ENCODE measurements at regions not wholly inside any gene's neighbourhood (a gene's known extent, or its start where the extent isn't known, plus 50 kb on each side); places are given as distances from the start of the nearest gene placed in this dataset.

DNA sequence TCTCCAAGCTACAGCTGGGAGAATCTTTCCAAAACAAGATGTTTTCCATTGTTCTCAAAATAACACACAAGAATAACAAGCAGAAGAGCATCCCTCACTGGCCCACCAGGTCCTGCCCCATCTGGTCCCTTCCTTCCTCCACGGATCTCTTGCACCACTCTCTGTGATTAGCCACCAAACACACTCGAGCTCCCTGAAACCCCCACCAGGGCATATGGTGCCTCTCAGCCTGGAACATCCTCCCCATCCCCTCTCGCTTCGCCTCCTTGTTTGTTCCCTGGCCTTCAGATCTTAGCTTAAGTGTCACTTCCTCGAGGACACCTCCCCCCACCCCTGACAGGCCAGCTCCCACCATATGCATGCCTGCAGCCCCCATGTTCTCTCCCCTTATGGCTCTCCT, 496.6 kb upstream of the PROK2 start:
- Histone ChIP-seq H3K9me3 (ENCODE audit: severe bottlenecking) (no peaks in the 10 kb centered on the region), H3K36me3 (ENCODE audit: low read depth) (no peaks in the 10 kb centered on the region), H3K27ac (ENCODE audit: poor library complexity, severe bottlenecking) (no peak overlapping the region), H3K4me1 (ENCODE audit: insufficient read depth, poor library complexity, severe bottlenecking) (no peaks in the 10 kb centered on the region), H3K4me3 (ENCODE audit: severe bottlenecking) (no peak overlapping the region), H3K27me3 (ENCODE audit: insufficient read depth, poor library complexity, severe bottlenecking) (no peaks in the 10 kb centered on the region)
- ATAC-seq (ENCODE audit: low read depth): no peak
- no peak for DNase-seq (ENCODE audit: low spot score)
- TF ChIP-seq, protein P1, sequence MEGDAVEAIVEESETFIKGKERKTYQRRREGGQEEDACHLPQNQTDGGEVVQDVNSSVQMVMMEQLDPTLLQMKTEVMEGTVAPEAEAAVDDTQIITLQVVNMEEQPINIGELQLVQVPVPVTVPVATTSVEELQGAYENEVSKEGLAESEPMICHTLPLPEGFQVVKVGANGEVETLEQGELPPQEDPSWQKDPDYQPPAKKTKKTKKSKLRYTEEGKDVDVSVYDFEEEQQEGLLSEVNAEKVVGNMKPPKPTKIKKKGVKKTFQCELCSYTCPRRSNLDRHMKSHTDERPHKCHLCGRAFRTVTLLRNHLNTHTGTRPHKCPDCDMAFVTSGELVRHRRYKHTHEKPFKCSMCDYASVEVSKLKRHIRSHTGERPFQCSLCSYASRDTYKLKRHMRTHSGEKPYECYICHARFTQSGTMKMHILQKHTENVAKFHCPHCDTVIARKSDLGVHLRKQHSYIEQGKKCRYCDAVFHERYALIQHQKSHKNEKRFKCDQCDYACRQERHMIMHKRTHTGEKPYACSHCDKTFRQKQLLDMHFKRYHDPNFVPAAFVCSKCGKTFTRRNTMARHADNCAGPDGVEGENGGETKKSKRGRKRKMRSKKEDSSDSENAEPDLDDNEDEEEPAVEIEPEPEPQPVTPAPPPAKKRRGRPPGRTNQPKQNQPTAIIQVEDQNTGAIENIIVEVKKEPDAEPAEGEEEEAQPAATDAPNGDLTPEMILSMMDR (IDR thresholded peaks at IDR 0.05; ENCODE audit: poor library complexity, severe bottlenecking): no peak

DNA sequence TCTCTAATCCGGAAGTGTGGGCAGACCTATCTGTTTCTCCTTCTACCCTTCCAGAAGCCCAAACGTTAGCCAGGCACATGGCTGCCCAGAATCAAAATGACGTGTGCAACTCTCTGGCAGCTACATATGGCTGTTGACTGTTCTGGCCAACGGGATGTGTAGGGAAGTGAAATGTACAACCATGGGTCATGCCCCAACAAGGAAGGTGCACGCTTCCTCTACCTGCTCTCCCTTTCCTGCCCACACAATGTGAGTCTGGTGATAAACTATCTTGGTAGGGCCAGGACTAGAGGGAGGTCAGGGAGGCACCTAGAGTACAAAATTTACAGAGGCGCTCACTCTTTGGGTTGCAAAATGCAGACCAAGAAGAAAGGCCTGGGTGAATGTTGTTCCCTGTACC, 495.9 kb upstream of the PROK2 start:
- Histone ChIP-seq H3K36me3 (ENCODE audit: low read depth) (no peaks in the 10 kb centered on the region), H3K9me3 (ENCODE audit: severe bottlenecking) (no peaks in the 10 kb centered on the region), H3K27me3 (ENCODE audit: insufficient read depth, poor library complexity, severe bottlenecking) (no peaks in the 10 kb centered on the region), H3K4me3 (ENCODE audit: severe bottlenecking) (no peak overlapping the region), H3K27ac (ENCODE audit: poor library complexity, severe bottlenecking) (no peak overlapping the region), H3K4me1 (ENCODE audit: insufficient read depth, poor library complexity, severe bottlenecking) (no peaks in the 10 kb centered on the region)
- no peak for ATAC-seq (ENCODE audit: low read depth)
- DNase-seq (ENCODE audit: low spot score): no peak
- TF ChIP-seq, protein P1 (IDR thresholded peaks at IDR 0.05; ENCODE audit: poor library complexity, severe bottlenecking): no peak

DNA sequence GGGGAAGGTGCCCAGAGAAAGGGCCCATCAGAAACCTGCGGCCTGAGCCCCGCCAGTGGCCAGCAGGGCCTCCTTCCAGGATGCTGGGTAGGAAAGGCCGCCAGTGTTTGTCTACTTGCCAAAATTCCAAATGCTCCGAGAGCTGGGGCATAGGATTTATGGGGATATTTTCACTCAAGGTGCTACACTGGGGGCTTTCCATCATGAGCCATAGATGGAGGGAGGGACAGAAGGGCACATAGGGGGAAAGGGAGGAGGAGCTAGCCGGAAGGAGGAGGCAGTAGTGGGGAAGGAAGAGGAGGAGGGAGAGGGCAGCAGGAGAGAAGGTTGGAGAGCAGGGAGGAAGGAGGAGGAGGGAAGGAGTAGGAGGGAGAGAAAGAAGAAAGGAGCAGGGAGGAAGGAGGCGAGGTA, 494.7 kb upstream of the PROK2 start:
- TF ChIP-seq, protein P1 (IDR thresholded peaks at IDR 0.05; ENCODE audit: poor library complexity, severe bottlenecking): no peak

DNA sequence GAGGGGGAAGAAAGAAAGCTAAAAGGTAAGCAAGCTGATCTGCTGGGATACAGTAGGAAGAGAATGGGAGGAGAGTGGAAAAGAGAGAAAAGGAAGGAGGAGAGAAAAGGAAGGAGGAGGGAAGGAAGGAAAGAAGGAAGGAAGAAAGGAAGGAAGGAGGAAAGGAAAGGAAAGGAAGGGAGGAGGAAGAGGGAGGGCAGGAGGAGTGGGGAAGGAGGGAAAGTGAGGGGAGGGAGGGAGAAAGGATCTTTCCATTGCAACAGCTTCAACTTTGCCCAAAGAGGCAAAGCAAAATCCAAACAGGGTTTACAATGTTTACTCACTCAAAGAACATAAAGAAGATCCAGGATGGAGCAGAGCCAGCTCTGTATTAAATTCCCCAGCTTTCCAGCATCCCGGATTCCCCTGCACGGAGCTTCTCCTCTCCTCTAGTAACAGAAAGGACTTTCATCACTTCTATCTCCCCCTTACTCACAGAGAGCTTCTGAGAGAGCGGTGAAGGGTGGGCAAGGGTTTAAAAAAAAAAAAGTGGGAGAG, 494.2 kb upstream of the PROK2 start:
- no peak for DNase-seq (ENCODE audit: low spot score)
- Histone ChIP-seq H3K4me1 (ENCODE audit: insufficient read depth, poor library complexity, severe bottlenecking) (no peaks in the 10 kb centered on the region), H3K27me3 (ENCODE audit: insufficient read depth, poor library complexity, severe bottlenecking) (no peaks in the 10 kb centered on the region), H3K4me3 (ENCODE audit: severe bottlenecking) (no peak overlapping the region), H3K27ac (ENCODE audit: poor library complexity, severe bottlenecking) (no peak overlapping the region), H3K9me3 (ENCODE audit: severe bottlenecking) (no peaks in the 10 kb centered on the region), H3K36me3 (ENCODE audit: low read depth) (no peaks in the 10 kb centered on the region)
- TF ChIP-seq, protein P1 (IDR thresholded peaks at IDR 0.05; ENCODE audit: poor library complexity, severe bottlenecking): no peak
- no peak for ATAC-seq (ENCODE audit: low read depth)

More for the DNA sequence above, 494.7 kb upstream of the PROK2 start:
- Histone ChIP-seq H3K27me3 (ENCODE audit: insufficient read depth, poor library complexity, severe bottlenecking) (no peaks in the 10 kb centered on the region), H3K36me3 (ENCODE audit: low read depth) (no peaks in the 10 kb centered on the region), H3K4me1 (ENCODE audit: insufficient read depth, poor library complexity, severe bottlenecking) (no peaks in the 10 kb centered on the region), H3K27ac (ENCODE audit: poor library complexity, severe bottlenecking) (no peak overlapping the region), H3K9me3 (ENCODE audit: severe bottlenecking) (no peaks in the 10 kb centered on the region), H3K4me3 (ENCODE audit: severe bottlenecking) (no peak overlapping the region)
- ATAC-seq (ENCODE audit: low read depth): no peak
- no peak for DNase-seq (ENCODE audit: low spot score)

DNA sequence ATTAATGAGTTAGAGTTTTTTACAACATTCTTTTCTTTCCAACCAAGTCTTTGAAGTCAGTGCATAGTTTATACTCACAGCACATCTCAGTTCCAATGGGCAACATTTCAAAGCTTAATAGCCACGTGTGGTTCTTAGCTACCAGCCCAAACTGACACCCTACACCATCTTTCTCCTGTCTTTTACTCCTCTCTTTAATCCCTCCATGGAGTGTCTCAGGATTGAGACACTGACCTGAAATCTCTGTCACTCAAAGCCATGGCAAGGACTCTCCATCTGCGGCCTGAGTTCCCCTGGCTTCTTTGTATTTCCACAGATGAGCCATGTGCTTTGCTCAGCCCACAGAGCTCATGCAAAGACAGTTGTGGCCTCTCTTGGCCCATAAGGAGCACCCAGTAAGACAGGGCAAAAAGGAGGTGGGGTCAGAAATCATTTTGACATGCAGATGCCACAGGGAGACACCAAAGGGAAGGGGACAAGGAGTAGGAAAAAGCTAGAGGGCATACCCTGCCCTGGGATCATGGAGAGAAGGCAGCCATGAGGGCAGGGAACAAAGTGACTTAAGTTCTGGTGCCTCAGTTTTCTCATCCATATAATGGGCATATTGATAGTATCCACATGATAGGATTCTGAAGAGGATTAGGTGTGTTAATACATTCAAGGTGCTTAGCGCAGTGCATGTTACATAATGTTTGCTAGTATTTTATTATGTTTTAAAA, 493.6 kb upstream of the PROK2 start:
- DNase-seq (ENCODE audit: low spot score): no peak

More for the DNA sequence above, 493.6 kb upstream of the PROK2 start:
- ATAC-seq (ENCODE audit: low read depth): no peak
- TF ChIP-seq, protein P1 (IDR thresholded peaks at IDR 0.05; ENCODE audit: poor library complexity, severe bottlenecking): no peak
- H3K27ac ChIP-seq (ENCODE audit: poor library complexity, severe bottlenecking): no peak overlapping the region
- no peaks in the 10 kb centered on the region for H3K27me3 ChIP-seq (ENCODE audit: insufficient read depth, poor library complexity, severe bottlenecking)
- no peaks in the 10 kb centered on the region for H3K9me3 ChIP-seq (ENCODE audit: severe bottlenecking)
- H3K36me3 ChIP-seq (ENCODE audit: low read depth): no peaks in the 10 kb centered on the region
- H3K4me3 ChIP-seq (ENCODE audit: severe bottlenecking): no peak overlapping the region
- H3K4me1 ChIP-seq (ENCODE audit: insufficient read depth, poor library complexity, severe bottlenecking): no peaks in the 10 kb centered on the region
